ENCODE measurements at regions not wholly inside any gene's neighbourhood (a gene's known extent, or its start where the extent isn't known, plus 50 kb on each side); places are given as distances from the start of the nearest gene placed in this dataset.

DNA sequence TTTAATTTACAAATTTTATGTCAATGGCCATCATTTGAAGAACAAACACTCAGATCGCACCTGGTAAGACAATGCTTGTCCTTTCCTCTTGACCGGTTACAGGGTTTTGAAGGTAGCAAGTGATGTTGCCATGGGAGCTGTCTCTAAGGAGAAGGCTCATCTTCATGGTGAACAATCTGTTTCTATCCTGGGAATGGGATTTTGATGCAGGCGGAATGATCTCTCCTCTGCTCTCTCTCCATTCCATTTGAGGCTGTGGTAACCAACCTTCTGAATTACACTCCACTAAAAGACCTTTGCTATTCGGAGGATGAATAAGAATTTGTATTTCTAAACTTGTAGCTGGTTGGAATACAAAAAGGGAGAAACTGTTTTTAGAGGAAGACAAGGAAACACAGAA lies 57.9 kb upstream of the SLC5A9 start:
- TF ChIP-seq NFIC (IDR thresholded peaks at IDR 0.05), result no peak
- no peak for TF ChIP-seq MAX (IDR thresholded peaks at IDR 0.05)
- TF ChIP-seq TAF1 (IDR thresholded peaks at IDR 0.05; ENCODE audit: low read depth), result no peak
- no peak for TF ChIP-seq TEAD4 (IDR thresholded peaks at IDR 0.05)
- no peak for TF ChIP-seq EP300 (IDR thresholded peaks at IDR 0.05; ENCODE audit: borderline replicate concordance)
- no peak for TF ChIP-seq RAD21 (IDR thresholded peaks at IDR 0.05; ENCODE audit: low read depth)
- TF ChIP-seq FOXM1 (IDR thresholded peaks at IDR 0.05; ENCODE audit: borderline replicate concordance, low read depth), result no peak
- no peak for TF ChIP-seq CEBPB (IDR thresholded peaks at IDR 0.05)
- TF ChIP-seq YY1 (IDR thresholded peaks at IDR 0.05; ENCODE audit: low read depth), result no peak
- no peak for TF ChIP-seq EGR1 (IDR thresholded peaks at IDR 0.05)
- no peak for TF ChIP-seq TCF12 (IDR thresholded peaks at IDR 0.05; ENCODE audit: low read depth)
- no peak for TF ChIP-seq ZBTB7A (IDR thresholded peaks at IDR 0.05; ENCODE audit: low read depth)
- no peak for TF ChIP-seq REST (IDR thresholded peaks at IDR 0.05; ENCODE audit: low read depth)
